ENCODE measurements at regions not wholly inside any gene's neighbourhood (a gene's known extent, or its start where the extent isn't known, plus 50 kb on each side); places are given as distances from the start of the nearest gene placed in this dataset.

GRCh38 chr3:54008744-54009143, 113.6 kb upstream of the CACNA2D3 start:
- TF ChIP-seq CTCF (IDR thresholded peaks at IDR 0.05) (no peak), POLR2A (IDR thresholded peaks at IDR 0.05) (no peak)

Measured in thyroid gland (tissue), 4 donors.